ENCODE measurements at regions not wholly inside any gene's neighbourhood (a gene's known extent, or its start where the extent isn't known, plus 50 kb on each side); places are given as distances from the start of the nearest gene placed in this dataset.

DNA sequence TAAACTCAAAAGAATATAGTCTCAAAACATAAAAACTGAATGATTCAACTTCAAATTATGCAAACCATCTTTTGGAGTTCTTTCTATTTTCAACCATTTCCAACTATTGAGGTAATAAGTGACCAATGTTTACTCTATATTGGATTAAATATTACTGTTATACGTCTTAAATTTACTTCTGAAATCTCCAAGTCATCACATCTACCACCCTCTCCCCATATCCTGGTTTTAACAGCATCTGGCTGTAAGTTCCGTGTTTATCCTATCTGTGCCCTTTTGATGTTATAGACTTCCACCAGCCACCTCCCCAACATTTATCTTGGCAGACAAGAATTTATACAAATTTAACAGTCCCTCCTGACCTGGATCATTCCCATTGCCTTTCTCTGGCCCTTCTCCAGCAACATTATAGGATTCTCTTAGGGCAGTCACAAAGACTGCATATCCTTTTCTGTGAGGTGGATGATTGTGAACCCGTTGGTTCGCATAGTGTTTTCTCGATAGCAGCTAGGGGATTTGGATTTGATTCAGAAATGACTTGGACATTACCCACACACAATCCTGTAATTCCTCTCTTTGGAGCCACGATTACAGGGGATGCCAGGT, 313.4 kb upstream of the FMN2 start:
- Histone ChIP-seq H3F3A (replicated peaks; ENCODE audit: low read depth) (no peaks in the 10 kb centered on the region), H3K4me3 (no peak overlapping the region), H3K36me3 (ENCODE audit: insufficient read depth) (no peaks in the 10 kb centered on the region), H4K20me1 (replicated peaks; ENCODE audit: insufficient read depth) (no peaks in the 10 kb centered on the region), H2AFZ (no peak overlapping the region), H3K4me1 (ENCODE audit: insufficient read depth) (peaks cover 14% of the 10 kb centered on the region), H3K4me2 (no peak overlapping the region), H3K27ac (ENCODE audit: low read depth) (no peak overlapping the region), H3K79me2 (replicated peaks; ENCODE audit: insufficient read depth) (no peaks in the 10 kb centered on the region), H3K9me2 (ENCODE audit: insufficient read depth) (no peaks in the 10 kb centered on the region), H3K27me3 (ENCODE audit: insufficient read depth) (no peaks in the 10 kb centered on the region)
- peaks cover 4% of the 10 kb centered on the region; the same call in 1 of the 3 replicates for H3K36me3 Mint-ChIP-seq (ENCODE audit: low read depth)
- H3K4me1 Mint-ChIP-seq: peaks cover 13% of the 10 kb centered on the region
- TF ChIP-seq ZNF114 (CRISPR knock-in tag; IDR thresholded peaks at IDR 0.05) (no peak), STAT1 (IDR thresholded peaks at IDR 0.05; ENCODE audit: unreplicated experiment) (no peak), EZH2 (IDR thresholded peaks at IDR 0.05; ENCODE audit: low read depth, unreplicated experiment) (no peak), JUNB (IDR thresholded peaks at IDR 0.05; ENCODE audit: unreplicated experiment) (no peak)
- TF ChIP-seq, protein P1, sequence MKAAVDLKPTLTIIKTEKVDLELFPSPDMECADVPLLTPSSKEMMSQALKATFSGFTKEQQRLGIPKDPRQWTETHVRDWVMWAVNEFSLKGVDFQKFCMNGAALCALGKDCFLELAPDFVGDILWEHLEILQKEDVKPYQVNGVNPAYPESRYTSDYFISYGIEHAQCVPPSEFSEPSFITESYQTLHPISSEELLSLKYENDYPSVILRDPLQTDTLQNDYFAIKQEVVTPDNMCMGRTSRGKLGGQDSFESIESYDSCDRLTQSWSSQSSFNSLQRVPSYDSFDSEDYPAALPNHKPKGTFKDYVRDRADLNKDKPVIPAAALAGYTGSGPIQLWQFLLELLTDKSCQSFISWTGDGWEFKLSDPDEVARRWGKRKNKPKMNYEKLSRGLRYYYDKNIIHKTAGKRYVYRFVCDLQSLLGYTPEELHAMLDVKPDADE (IDR thresholded peaks at IDR 0.05): no peak
- DNase-seq (ENCODE audit: low spot score) (no peak), ATAC-seq (no peak)
- H3K27ac Mint-ChIP-seq: no peak overlapping the region
- H3K27me3 Mint-ChIP-seq (ENCODE audit: insufficient read depth, low read depth, poor library complexity): no peaks in the 10 kb centered on the region
- H3K4me3 Mint-ChIP-seq: no peak overlapping the region
- no peaks in the 10 kb centered on the region; the same call in 2 of the 3 replicates for H3K9me3 Mint-ChIP-seq

DNA sequence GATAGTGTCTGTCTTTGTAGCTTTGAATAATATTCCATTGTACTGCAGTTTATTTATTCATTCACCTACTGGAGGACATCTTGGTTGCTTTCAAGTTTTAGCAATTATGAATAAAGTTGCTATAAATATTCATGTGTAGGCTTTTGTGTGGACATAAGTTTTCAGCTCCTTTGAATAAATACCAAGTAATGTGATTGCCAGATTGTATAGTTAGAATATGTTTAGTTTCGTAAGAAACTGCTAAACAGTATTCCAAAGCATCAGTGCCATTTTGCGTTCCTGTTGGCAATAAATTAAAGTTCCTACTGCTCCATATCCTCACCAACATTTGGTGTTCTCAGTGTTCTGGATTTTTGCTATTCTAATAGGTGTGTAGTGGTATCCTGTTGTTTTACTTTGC, 311.7 kb upstream of the FMN2 start:
- no peaks in the 10 kb centered on the region for H3K9me2 ChIP-seq (ENCODE audit: insufficient read depth)
- no peak for ATAC-seq
- peaks cover 4% of the 10 kb centered on the region; the same call in 1 of the 3 replicates for H3K36me3 Mint-ChIP-seq (ENCODE audit: low read depth)
- no peak for TF ChIP-seq STAT1 (IDR thresholded peaks at IDR 0.05; ENCODE audit: unreplicated experiment)
- TF ChIP-seq CREB1 (CRISPR knock-in tag; IDR thresholded peaks at IDR 0.05; ENCODE audit: low read depth): no peak
- no peak for TF ChIP-seq EZH2 (IDR thresholded peaks at IDR 0.05; ENCODE audit: low read depth, unreplicated experiment)
- no peak for TF ChIP-seq JUNB (IDR thresholded peaks at IDR 0.05; ENCODE audit: unreplicated experiment)
- no peak for TF ChIP-seq POLR2AphosphoS5 (IDR thresholded peaks at IDR 0.05; ENCODE audit: low read depth)
- no peak for TF ChIP-seq ZNF114 (CRISPR knock-in tag; IDR thresholded peaks at IDR 0.05)
- TF ChIP-seq ZNF331 (CRISPR knock-in tag; IDR thresholded peaks at IDR 0.05; ENCODE audit: low read depth): no peak
- TF ChIP-seq EZH2phosphoT487 (IDR thresholded peaks at IDR 0.05; ENCODE audit: unreplicated experiment): no peak
- TF ChIP-seq NANOG (IDR thresholded peaks at IDR 0.05; ENCODE audit: borderline replicate concordance): no peak
- TF ChIP-seq, protein P2, sequence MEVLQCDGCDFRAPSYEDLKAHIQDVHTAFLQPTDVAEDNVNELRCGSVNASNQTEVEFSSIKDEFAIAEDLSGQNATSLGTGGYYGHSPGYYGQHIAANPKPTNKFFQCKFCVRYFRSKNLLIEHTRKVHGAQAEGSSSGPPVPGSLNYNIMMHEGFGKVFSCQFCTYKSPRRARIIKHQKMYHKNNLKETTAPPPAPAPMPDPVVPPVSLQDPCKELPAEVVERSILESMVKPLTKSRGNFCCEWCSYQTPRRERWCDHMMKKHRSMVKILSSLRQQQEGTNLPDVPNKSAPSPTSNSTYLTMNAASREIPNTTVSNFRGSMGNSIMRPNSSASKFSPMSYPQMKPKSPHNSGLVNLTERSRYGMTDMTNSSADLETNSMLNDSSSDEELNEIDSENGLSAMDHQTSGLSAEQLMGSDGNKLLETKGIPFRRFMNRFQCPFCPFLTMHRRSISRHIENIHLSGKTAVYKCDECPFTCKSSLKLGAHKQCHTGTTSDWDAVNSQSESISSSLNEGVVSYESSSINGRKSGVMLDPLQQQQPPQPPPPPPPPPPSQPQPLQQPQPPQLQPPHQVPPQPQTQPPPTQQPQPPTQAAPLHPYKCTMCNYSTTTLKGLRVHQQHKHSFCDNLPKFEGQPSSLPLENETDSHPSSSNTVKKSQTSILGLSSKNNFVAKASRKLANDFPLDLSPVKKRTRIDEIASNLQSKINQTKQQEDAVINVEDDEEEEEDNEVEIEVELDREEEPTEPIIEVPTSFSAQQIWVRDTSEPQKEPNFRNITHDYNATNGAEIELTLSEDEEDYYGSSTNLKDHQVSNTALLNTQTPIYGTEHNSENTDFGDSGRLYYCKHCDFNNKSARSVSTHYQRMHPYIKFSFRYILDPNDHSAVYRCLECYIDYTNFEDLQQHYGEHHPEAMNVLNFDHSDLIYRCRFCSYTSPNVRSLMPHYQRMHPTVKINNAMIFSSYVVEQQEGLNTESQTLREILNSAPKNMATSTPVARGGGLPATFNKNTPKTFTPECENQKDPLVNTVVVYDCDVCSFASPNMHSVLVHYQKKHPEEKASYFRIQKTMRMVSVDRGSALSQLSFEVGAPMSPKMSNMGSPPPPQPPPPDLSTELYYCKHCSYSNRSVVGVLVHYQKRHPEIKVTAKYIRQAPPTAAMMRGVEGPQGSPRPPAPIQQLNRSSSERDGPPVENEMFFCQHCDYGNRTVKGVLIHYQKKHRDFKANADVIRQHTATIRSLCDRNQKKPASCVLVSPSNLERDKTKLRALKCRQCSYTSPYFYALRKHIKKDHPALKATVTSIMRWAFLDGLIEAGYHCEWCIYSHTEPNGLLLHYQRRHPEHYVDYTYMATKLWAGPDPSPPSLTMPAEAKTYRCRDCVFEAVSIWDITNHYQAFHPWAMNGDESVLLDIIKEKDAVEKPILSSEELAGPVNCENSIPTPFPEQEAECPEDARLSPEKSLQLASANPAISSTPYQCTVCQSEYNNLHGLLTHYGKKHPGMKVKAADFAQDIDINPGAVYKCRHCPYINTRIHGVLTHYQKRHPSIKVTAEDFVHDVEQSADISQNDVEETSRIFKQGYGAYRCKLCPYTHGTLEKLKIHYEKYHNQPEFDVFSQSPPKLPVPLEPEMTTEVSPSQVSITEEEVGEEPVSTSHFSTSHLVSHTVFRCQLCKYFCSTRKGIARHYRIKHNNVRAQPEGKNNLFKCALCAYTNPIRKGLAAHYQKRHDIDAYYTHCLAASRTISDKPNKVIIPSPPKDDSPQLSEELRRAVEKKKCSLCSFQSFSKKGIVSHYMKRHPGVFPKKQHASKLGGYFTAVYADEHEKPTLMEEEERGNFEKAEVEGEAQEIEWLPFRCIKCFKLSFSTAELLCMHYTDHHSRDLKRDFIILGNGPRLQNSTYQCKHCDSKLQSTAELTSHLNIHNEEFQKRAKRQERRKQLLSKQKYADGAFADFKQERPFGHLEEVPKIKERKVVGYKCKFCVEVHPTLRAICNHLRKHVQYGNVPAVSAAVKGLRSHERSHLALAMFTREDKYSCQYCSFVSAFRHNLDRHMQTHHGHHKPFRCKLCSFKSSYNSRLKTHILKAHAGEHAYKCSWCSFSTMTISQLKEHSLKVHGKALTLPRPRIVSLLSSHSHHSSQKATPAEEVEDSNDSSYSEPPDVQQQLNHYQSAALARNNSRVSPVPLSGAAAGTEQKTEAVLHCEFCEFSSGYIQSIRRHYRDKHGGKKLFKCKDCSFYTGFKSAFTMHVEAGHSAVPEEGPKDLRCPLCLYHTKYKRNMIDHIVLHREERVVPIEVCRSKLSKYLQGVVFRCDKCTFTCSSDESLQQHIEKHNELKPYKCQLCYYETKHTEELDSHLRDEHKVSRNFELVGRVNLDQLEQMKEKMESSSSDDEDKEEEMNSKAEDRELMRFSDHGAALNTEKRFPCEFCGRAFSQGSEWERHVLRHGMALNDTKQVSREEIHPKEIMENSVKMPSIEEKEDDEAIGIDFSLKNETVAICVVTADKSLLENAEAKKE (CRISPR knock-in tag; IDR thresholded peaks at IDR 0.05): no peak

More for the DNA sequence above, 311.7 kb upstream of the FMN2 start:
- Histone ChIP-seq H4K20me1 (replicated peaks; ENCODE audit: insufficient read depth) (no peaks in the 10 kb centered on the region), H3K4me1 (ENCODE audit: insufficient read depth) (no peaks in the 10 kb centered on the region), H3K36me3 (ENCODE audit: insufficient read depth) (no peaks in the 10 kb centered on the region), H3K4me2 (no peak overlapping the region), H3F3A (replicated peaks; ENCODE audit: low read depth) (no peaks in the 10 kb centered on the region), H3K4me3 (no peak overlapping the region), H2AFZ (no peak overlapping the region), H3K27ac (ENCODE audit: low read depth) (no peak overlapping the region), H3K79me2 (replicated peaks; ENCODE audit: insufficient read depth) (no peaks in the 10 kb centered on the region), H3K27me3 (ENCODE audit: insufficient read depth) (no peaks in the 10 kb centered on the region)
- Mint-ChIP-seq H3K4me3 (no peak overlapping the region), H3K27ac (no peak overlapping the region), H3K9me3 (no peaks in the 10 kb centered on the region; the same call in 2 of the 3 replicates), H3K27me3 (ENCODE audit: insufficient read depth, low read depth, poor library complexity) (no peaks in the 10 kb centered on the region), H3K4me1 (no peaks in the 10 kb centered on the region; the same call in 2 of the 3 replicates)
- DNase-seq (ENCODE audit: low spot score): no peak

Measured in GM23338 (cell line).